IMR-90 (cell line): ENCODE measurements at regions not wholly inside any gene's neighbourhood (a gene's known extent, or its start where the extent isn't known, plus 50 kb on each side); places are given as distances from the start of the nearest gene placed in this dataset.

Experiments used
- TF ChIP-seq, protein P1 (sequence below): fragments of 150-350 bp; IDR thresholded peaks from 2 replicates; pipeline ENCODE4 v1.6.1; 2016; ENCODE audit warnings: low read depth, mild to moderate bottlenecking, low read length, moderate library complexity, borderline replicate concordance
- TF ChIP-seq, protein P2 (sequence below): fragments of 150-350 bp; IDR thresholded peaks from 2 replicates; pipeline ENCODE4 v1.6.1; 2017; ENCODE audit warnings: mild to moderate bottlenecking, antibody characterized with exemption, low read length, low read depth

DNA sequence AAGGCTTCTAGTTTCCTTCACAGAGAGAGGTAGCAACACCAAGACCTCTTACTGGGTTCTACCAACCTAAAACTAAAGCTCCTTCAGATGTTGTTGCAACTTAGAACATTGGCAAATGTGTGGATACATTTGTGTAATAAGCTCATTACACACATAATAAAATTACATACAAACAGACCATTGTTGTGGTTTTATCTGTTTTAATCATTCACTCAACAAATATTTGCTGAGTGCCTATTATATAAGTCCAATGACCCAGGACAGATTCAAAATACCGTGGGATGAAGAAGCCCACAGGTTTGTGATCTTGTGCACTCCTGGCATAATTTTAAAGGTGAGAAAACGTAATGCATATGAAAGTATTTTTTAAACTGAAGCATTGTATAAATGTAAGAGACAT is 160.4 kb upstream of the NPVF start:
- TF ChIP-seq, protein P1, sequence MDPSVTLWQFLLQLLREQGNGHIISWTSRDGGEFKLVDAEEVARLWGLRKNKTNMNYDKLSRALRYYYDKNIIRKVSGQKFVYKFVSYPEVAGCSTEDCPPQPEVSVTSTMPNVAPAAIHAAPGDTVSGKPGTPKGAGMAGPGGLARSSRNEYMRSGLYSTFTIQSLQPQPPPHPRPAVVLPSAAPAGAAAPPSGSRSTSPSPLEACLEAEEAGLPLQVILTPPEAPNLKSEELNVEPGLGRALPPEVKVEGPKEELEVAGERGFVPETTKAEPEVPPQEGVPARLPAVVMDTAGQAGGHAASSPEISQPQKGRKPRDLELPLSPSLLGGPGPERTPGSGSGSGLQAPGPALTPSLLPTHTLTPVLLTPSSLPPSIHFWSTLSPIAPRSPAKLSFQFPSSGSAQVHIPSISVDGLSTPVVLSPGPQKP: no peak
- TF ChIP-seq, protein P2, sequence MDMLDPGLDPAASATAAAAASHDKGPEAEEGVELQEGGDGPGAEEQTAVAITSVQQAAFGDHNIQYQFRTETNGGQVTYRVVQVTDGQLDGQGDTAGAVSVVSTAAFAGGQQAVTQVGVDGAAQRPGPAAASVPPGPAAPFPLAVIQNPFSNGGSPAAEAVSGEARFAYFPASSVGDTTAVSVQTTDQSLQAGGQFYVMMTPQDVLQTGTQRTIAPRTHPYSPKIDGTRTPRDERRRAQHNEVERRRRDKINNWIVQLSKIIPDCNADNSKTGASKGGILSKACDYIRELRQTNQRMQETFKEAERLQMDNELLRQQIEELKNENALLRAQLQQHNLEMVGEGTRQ: no peak
